ENCODE measurements at regions not wholly inside any gene's neighbourhood (a gene's known extent, or its start where the extent isn't known, plus 50 kb on each side); places are given as distances from the start of the nearest gene placed in this dataset.

DNA sequence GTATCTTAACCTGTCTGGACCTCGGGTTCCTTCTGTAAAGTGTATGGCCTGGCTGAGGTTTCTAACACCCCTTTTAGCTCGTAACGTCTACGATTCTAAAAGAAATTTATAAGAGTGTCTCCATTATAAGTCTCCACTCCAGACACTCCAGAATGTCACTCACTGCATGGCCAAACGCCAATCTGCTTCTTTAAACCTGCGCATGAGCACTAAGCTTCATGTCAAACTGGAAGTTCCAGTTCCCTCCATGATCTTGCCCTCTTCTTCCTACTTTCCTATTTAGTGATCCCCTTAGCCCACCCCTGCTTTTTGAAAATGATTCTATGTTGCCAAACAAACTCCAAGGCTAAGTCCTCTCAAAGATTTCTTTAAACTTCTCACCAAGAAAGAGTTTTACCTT lies 241.4 kb upstream of the NPVF start:
- no peak overlapping the region for H3K27ac ChIP-seq (ENCODE audit: insufficient read depth, low read depth, low read length)
- POLR2A ChIA-PET, result no interaction called here
- dilution Hi-C loops (cut with MboI; ENCODE audit: extremely low pct_ligation_motif_present, low sequenced_read_pairs) (no loop called here), intact Hi-C loops (cut with micrococcal nuclease) (no loop called here)
- no peaks in the 10 kb centered on the region for H3K79me2 ChIP-seq (ENCODE audit: control insufficient read depth, insufficient read depth, low read length)
- DNase-seq (ENCODE audit: low read depth, low spot score) (no peak), FAIRE-seq (no peak)
- H3K27me3 ChIP-seq (ENCODE audit: control insufficient read depth in 2 of 2, insufficient read depth in 2 of 2, low read length in 2 of 2), result no peaks in the 10 kb centered on the region
- no peak overlapping the region for H2AFZ ChIP-seq (ENCODE audit: low read depth, low read length)
- no peaks in the 10 kb centered on the region for H4K20me1 ChIP-seq (replicated peaks; ENCODE audit: control insufficient read depth, extremely low read depth, insufficient read depth, low read length)
- no peaks in the 10 kb centered on the region for H3K9me3 ChIP-seq (replicated peaks; ENCODE audit: control insufficient read depth, insufficient read depth, low read length)
- BruUV-seq (replicated peaks), result no TSS peak
- no peak overlapping the region for H3K4me2 ChIP-seq (ENCODE audit: insufficient read depth, low read length)
- H3K36me3 ChIP-seq (ENCODE audit: control insufficient read depth in 2 of 2, extremely low read depth in 1 of 2, insufficient read depth in 2 of 2, low read length in 2 of 2), result no peaks in the 10 kb centered on the region
- CTCF ChIA-PET, result interaction anchor here (1.3 kb wide), 1 partner anchor 11 kb away, joined by 3 read pairs; no protein-coding TSS in a partner anchor
- no peaks in the 10 kb centered on the region for H3K4me1 ChIP-seq (ENCODE audit: control insufficient read depth, extremely low read depth, insufficient read depth, low read length)
- TF ChIP-seq MAX (IDR thresholded peaks at IDR 0.05; ENCODE audit: insufficient read depth, insufficient read length), result no peak
- no peak for TF ChIP-seq FOS (IDR thresholded peaks at IDR 0.05; ENCODE audit: borderline replicate concordance, insufficient read depth, low read length)
- no peak for TF ChIP-seq MYC (IDR thresholded peaks at IDR 0.05; ENCODE audit: low read depth, low read length)
- no peak for TF ChIP-seq JUN (IDR thresholded peaks at IDR 0.05; ENCODE audit: borderline replicate concordance, insufficient read depth, insufficient read length, low read depth)
- TF ChIP-seq POLR2AphosphoS5 (IDR thresholded peaks at IDR 0.05; ENCODE audit: insufficient read depth, low read depth, low read length), result no peak
- TF ChIP-seq CTCF (IDR thresholded peaks at IDR 0.05; ENCODE audit: extremely low read depth in 1 of 2, insufficient read depth in 1 of 2, low read depth in 1 of 2, low read length in 2 of 2), result no peak
- TF ChIP-seq GATA2 (IDR thresholded peaks at IDR 0.05; ENCODE audit: insufficient read depth, insufficient read length, low read depth, low read length), result no peak
- no peak for TF ChIP-seq EZH2 (IDR thresholded peaks at IDR 0.05; ENCODE audit: borderline replicate concordance, low read depth, low read length, severe bottlenecking)
- no peak for TF ChIP-seq POLR2A (IDR thresholded peaks at IDR 0.05; ENCODE audit: low read depth, low read length)
- H3K9me1 ChIP-seq (replicated peaks; ENCODE audit: control insufficient read depth, extremely low read depth, insufficient read depth, low read length), result no peaks in the 10 kb centered on the region
- H3K9ac ChIP-seq (replicated peaks; ENCODE audit: extremely low read depth, insufficient read depth, low read length), result no peak overlapping the region
- H3K4me3 ChIP-seq (replicated peaks in 1 of 3; ENCODE audit: insufficient read depth in 1 of 3, low read depth in 1 of 3, low read length in 3 of 3), result no peak overlapping the region
